GM23338 (cell line): ENCODE measurements at regions not wholly inside any gene's neighbourhood (a gene's known extent, or its start where the extent isn't known, plus 50 kb on each side); places are given as distances from the start of the nearest gene placed in this dataset.

Experiments used
- CREB1 ChIP-seq: fragments of 250-450 bp; sonication (Bioruptor Pico); IDR thresholded peaks from 2 replicates; pipeline ENCODE4 v1.5.0; 2020; ENCODE audit warnings: low read depth, mild to moderate bottlenecking, moderate library complexity
- EZH2 ChIP-seq: fragments of 200-600 bp; sonication (generic); IDR thresholded peaks from one replicate; pipeline ENCODE4 v1.8.0; 2017; ENCODE audit warnings: antibody characterized with exemption, mild to moderate bottlenecking, low read depth; ENCODE audit not compliant: unreplicated experiment
- EZH2phosphoT487 ChIP-seq: fragments of 200-600 bp; sonication (generic); IDR thresholded peaks from one replicate; pipeline ENCODE4 v1.8.1; 2018; ENCODE audit warnings: antibody characterized with exemption; ENCODE audit not compliant: unreplicated experiment
- JUNB ChIP-seq: IDR thresholded peaks from one replicate; pipeline ENCODE4 v1.6.1; 2016; ENCODE audit warnings: antibody characterized with exemption; ENCODE audit not compliant: unreplicated experiment
- NANOG ChIP-seq: IDR thresholded peaks from 2 replicates; pipeline ENCODE4 v1.6.1; 2016; ENCODE audit warnings: antibody characterized with exemption, borderline replicate concordance
- POLR2AphosphoS5 ChIP-seq: IDR thresholded peaks from 2 replicates; pipeline ENCODE4 v1.6.1; 2016; ENCODE audit warnings: antibody characterized with exemption, low read depth
- REST ChIP-seq: IDR thresholded peaks from one replicate; pipeline ENCODE4 v1.6.1; 2018; ENCODE audit warnings: antibody characterized with exemption; ENCODE audit not compliant: unreplicated experiment
- STAT1 ChIP-seq: IDR thresholded peaks from one replicate; pipeline ENCODE4 v1.6.1; 2016; ENCODE audit warnings: antibody characterized with exemption; ENCODE audit not compliant: unreplicated experiment
- ZNF114 ChIP-seq: fragments of 250-450 bp; sonication (Bioruptor Pico); IDR thresholded peaks from 2 replicates; pipeline ENCODE4 v1.5.0; 2020; ENCODE audit warnings: mild to moderate bottlenecking, moderate library complexity
- TF ChIP-seq, protein P1 (sequence below), 2 experiments: fragments of 200-600 bp in 1 of 2; sonication (generic) in 1 of 2; conservative IDR thresholded peaks; 2 replicates each; pipeline versions ENCODE4 v1.5.1 to v1.6.1; 2016 to 2017; ENCODE audit warnings: antibody characterized with exemption in 2 of 2, low read depth in 2 of 2, mild to moderate bottlenecking in 2 of 2, moderate library complexity in 1 of 2
- TF ChIP-seq, protein P2 (sequence below): fragments of 250-450 bp; sonication (Bioruptor Pico); IDR thresholded peaks from 2 replicates; pipeline ENCODE4 v1.5.0; 2020; ENCODE audit warnings: mild to moderate bottlenecking, moderate library complexity

DNA sequence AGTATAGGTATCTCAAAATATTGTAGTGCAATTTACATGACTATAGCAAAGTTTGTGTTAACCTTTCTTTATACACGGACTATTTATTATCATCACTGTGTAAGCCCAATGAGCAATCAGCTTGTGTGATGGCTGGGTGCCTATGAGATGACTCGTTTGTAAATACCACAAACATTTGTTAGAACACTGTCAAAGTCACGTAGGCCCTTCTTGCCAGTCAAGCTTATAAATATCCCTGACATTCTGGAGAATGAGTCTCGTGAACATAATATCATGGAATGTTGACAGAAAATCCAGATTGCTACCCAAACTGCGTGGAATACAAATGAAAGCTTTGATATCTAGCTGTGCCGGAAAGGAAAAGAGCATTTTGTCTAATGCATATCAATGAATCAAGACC, 648.3 kb upstream of the MDGA2 start:
- TF ChIP-seq, protein P1, sequence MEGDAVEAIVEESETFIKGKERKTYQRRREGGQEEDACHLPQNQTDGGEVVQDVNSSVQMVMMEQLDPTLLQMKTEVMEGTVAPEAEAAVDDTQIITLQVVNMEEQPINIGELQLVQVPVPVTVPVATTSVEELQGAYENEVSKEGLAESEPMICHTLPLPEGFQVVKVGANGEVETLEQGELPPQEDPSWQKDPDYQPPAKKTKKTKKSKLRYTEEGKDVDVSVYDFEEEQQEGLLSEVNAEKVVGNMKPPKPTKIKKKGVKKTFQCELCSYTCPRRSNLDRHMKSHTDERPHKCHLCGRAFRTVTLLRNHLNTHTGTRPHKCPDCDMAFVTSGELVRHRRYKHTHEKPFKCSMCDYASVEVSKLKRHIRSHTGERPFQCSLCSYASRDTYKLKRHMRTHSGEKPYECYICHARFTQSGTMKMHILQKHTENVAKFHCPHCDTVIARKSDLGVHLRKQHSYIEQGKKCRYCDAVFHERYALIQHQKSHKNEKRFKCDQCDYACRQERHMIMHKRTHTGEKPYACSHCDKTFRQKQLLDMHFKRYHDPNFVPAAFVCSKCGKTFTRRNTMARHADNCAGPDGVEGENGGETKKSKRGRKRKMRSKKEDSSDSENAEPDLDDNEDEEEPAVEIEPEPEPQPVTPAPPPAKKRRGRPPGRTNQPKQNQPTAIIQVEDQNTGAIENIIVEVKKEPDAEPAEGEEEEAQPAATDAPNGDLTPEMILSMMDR (conservative IDR thresholded peaks at IDR 0.05; ENCODE audit: low read depth in 2 of 2) = no peak
- TF ChIP-seq POLR2AphosphoS5 = no peak
- no peak for TF ChIP-seq EZH2
- TF ChIP-seq REST = no peak
- TF ChIP-seq NANOG = no peak
- TF ChIP-seq EZH2phosphoT487 = no peak
- TF ChIP-seq CREB1 (CRISPR knock-in tag) = no peak
- TF ChIP-seq JUNB = no peak
- no peak for TF ChIP-seq STAT1
- no peak for TF ChIP-seq ZNF114
- TF ChIP-seq, protein P2, sequence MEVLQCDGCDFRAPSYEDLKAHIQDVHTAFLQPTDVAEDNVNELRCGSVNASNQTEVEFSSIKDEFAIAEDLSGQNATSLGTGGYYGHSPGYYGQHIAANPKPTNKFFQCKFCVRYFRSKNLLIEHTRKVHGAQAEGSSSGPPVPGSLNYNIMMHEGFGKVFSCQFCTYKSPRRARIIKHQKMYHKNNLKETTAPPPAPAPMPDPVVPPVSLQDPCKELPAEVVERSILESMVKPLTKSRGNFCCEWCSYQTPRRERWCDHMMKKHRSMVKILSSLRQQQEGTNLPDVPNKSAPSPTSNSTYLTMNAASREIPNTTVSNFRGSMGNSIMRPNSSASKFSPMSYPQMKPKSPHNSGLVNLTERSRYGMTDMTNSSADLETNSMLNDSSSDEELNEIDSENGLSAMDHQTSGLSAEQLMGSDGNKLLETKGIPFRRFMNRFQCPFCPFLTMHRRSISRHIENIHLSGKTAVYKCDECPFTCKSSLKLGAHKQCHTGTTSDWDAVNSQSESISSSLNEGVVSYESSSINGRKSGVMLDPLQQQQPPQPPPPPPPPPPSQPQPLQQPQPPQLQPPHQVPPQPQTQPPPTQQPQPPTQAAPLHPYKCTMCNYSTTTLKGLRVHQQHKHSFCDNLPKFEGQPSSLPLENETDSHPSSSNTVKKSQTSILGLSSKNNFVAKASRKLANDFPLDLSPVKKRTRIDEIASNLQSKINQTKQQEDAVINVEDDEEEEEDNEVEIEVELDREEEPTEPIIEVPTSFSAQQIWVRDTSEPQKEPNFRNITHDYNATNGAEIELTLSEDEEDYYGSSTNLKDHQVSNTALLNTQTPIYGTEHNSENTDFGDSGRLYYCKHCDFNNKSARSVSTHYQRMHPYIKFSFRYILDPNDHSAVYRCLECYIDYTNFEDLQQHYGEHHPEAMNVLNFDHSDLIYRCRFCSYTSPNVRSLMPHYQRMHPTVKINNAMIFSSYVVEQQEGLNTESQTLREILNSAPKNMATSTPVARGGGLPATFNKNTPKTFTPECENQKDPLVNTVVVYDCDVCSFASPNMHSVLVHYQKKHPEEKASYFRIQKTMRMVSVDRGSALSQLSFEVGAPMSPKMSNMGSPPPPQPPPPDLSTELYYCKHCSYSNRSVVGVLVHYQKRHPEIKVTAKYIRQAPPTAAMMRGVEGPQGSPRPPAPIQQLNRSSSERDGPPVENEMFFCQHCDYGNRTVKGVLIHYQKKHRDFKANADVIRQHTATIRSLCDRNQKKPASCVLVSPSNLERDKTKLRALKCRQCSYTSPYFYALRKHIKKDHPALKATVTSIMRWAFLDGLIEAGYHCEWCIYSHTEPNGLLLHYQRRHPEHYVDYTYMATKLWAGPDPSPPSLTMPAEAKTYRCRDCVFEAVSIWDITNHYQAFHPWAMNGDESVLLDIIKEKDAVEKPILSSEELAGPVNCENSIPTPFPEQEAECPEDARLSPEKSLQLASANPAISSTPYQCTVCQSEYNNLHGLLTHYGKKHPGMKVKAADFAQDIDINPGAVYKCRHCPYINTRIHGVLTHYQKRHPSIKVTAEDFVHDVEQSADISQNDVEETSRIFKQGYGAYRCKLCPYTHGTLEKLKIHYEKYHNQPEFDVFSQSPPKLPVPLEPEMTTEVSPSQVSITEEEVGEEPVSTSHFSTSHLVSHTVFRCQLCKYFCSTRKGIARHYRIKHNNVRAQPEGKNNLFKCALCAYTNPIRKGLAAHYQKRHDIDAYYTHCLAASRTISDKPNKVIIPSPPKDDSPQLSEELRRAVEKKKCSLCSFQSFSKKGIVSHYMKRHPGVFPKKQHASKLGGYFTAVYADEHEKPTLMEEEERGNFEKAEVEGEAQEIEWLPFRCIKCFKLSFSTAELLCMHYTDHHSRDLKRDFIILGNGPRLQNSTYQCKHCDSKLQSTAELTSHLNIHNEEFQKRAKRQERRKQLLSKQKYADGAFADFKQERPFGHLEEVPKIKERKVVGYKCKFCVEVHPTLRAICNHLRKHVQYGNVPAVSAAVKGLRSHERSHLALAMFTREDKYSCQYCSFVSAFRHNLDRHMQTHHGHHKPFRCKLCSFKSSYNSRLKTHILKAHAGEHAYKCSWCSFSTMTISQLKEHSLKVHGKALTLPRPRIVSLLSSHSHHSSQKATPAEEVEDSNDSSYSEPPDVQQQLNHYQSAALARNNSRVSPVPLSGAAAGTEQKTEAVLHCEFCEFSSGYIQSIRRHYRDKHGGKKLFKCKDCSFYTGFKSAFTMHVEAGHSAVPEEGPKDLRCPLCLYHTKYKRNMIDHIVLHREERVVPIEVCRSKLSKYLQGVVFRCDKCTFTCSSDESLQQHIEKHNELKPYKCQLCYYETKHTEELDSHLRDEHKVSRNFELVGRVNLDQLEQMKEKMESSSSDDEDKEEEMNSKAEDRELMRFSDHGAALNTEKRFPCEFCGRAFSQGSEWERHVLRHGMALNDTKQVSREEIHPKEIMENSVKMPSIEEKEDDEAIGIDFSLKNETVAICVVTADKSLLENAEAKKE (CRISPR knock-in tag) = no peak
